Stimulated activated memory B cell treated with anti-CD40 and anti-IgM and Interleukin-4, amounts not matched to agents 10 μg/mL and 1 μg/mL and 100 μg/mL, for 72 hours (primary cell): ENCODE measurements at regions not wholly inside any gene's neighbourhood (a gene's known extent, or its start where the extent isn't known, plus 50 kb on each side); places are given as distances from the start of the nearest gene placed in this dataset.
"Not testable (repeated sequence)": the region's sequence is repeated elsewhere in the genome, so short reads cannot be mapped to it uniquely, and the experiment has no call there.

Experiments used
- ATAC-seq: fragments of 150-1000 bp; cut with Tn5 transposase; 2 replicates; pipeline ENCODE4 v1.10.0; 2021
- H3K27ac Mint-ChIP-seq: one replicate; pipeline ENCODE4 v1.8.0; 2022; ENCODE audit warnings: mild to moderate bottlenecking, mixed read lengths
- H3K27me3 Mint-ChIP-seq: one replicate; pipeline ENCODE4 v1.8.0; 2022; ENCODE audit warnings: mixed read lengths
- H3K36me3 Mint-ChIP-seq: one replicate; pipeline ENCODE4 v1.8.0; 2022; ENCODE audit warnings: mixed read lengths
- H3K4me1 Mint-ChIP-seq: one replicate; pipeline ENCODE4 v1.8.0; 2022; ENCODE audit warnings: mixed read lengths
- H3K4me3 Mint-ChIP-seq: one replicate; pipeline ENCODE4 v1.8.0; 2022; ENCODE audit warnings: mild to moderate bottlenecking, moderate library complexity, mixed read lengths
- H3K9me3 Mint-ChIP-seq: one replicate; pipeline ENCODE4 v1.8.0; 2022; ENCODE audit warnings: mixed read lengths

GRCh38 chr7:125279961-125280360, 350.3 kb upstream of the POT1 start:
- no peaks in the 10 kb centered on the region for H3K4me1 Mint-ChIP-seq
- H3K36me3 Mint-ChIP-seq = no peaks in the 10 kb centered on the region
- no peak overlapping the region for H3K27ac Mint-ChIP-seq
- H3K4me3 Mint-ChIP-seq = no peak overlapping the region
- no peaks in the 10 kb centered on the region for H3K27me3 Mint-ChIP-seq
- H3K9me3 Mint-ChIP-seq = no peaks in the 10 kb centered on the region
- no peak for ATAC-seq

- no peaks in the 10 kb centered on the region for H3K36me3 Mint-ChIP-seq
- ATAC-seq = no peak
- H3K27ac Mint-ChIP-seq = no peak overlapping the region
- H3K9me3 Mint-ChIP-seq = no peaks in the 10 kb centered on the region
- H3K27me3 Mint-ChIP-seq = no peaks in the 10 kb centered on the region
- no peaks in the 10 kb centered on the region for H3K4me1 Mint-ChIP-seq
- no peak overlapping the region for H3K4me3 Mint-ChIP-seq
Measured at GRCh38 chr7:125278318-125278717, 348.7 kb upstream of the POT1 start.

GRCh38 chr7:125274742-125275141, 345.1 kb upstream of the POT1 start:
- H3K27ac Mint-ChIP-seq, H3K4me1 Mint-ChIP-seq, H3K27me3 Mint-ChIP-seq, H3K9me3 Mint-ChIP-seq, H3K36me3 Mint-ChIP-seq, ATAC-seq, H3K4me3 Mint-ChIP-seq: not testable (repeated sequence)

- not testable (repeated sequence) for H3K27me3 Mint-ChIP-seq, H3K36me3 Mint-ChIP-seq, ATAC-seq, H3K9me3 Mint-ChIP-seq, H3K27ac Mint-ChIP-seq, H3K4me1 Mint-ChIP-seq, H3K4me3 Mint-ChIP-seq
Measured at GRCh38 chr7:125264174-125264856, 334.7 kb upstream of the POT1 start.

- not testable (repeated sequence) for H3K4me3 Mint-ChIP-seq, H3K9me3 Mint-ChIP-seq, ATAC-seq, H3K36me3 Mint-ChIP-seq, H3K27ac Mint-ChIP-seq, H3K27me3 Mint-ChIP-seq, H3K4me1 Mint-ChIP-seq
Measured at GRCh38 chr7:125258876-125259417, 329.3 kb upstream of the POT1 start.

- peaks cover 2% of the 10 kb centered on the region for H3K9me3 Mint-ChIP-seq
- no peaks in the 10 kb centered on the region for H3K27me3 Mint-ChIP-seq
- ATAC-seq = no peak
- no peak overlapping the region for H3K27ac Mint-ChIP-seq
- H3K36me3 Mint-ChIP-seq = no peaks in the 10 kb centered on the region
- no peak overlapping the region for H3K4me3 Mint-ChIP-seq
- H3K4me1 Mint-ChIP-seq = no peaks in the 10 kb centered on the region
Measured at GRCh38 chr7:125257617-125258016, 328.0 kb upstream of the POT1 start.

- Mint-ChIP-seq H3K27ac (no peak overlapping the region), H3K27me3 (no peaks in the 10 kb centered on the region), H3K4me1 (no peaks in the 10 kb centered on the region), H3K36me3 (no peaks in the 10 kb centered on the region), H3K4me3 (no peak overlapping the region), H3K9me3 (peaks cover 2% of the 10 kb centered on the region)
- ATAC-seq = no peak
Measured at GRCh38 chr7:125256446-125256845, 326.8 kb upstream of the POT1 start.

GRCh38 chr7:125255810-125256209, 326.2 kb upstream of the POT1 start:
- H3K4me3 Mint-ChIP-seq = no peak overlapping the region
- no peaks in the 10 kb centered on the region for H3K9me3 Mint-ChIP-seq
- no peak for ATAC-seq
- no peaks in the 10 kb centered on the region for H3K4me1 Mint-ChIP-seq
- H3K27me3 Mint-ChIP-seq = no peaks in the 10 kb centered on the region
- H3K27ac Mint-ChIP-seq = no peak overlapping the region
- no peaks in the 10 kb centered on the region for H3K36me3 Mint-ChIP-seq

GRCh38 chr7:125254566-125254965, 324.9 kb upstream of the POT1 start:
- no peak overlapping the region for H3K4me3 Mint-ChIP-seq
- no peaks in the 10 kb centered on the region for H3K36me3 Mint-ChIP-seq
- H3K9me3 Mint-ChIP-seq = no peaks in the 10 kb centered on the region
- H3K4me1 Mint-ChIP-seq = no peaks in the 10 kb centered on the region
- no peak overlapping the region for H3K27ac Mint-ChIP-seq
- no peak for ATAC-seq
- H3K27me3 Mint-ChIP-seq = no peaks in the 10 kb centered on the region

GRCh38 chr7:125253452-125254190, 324.0 kb upstream of the POT1 start:
- Mint-ChIP-seq H3K27ac (no peak overlapping the region), H3K4me1 (no peaks in the 10 kb centered on the region), H3K27me3 (no peaks in the 10 kb centered on the region), H3K4me3 (no peak overlapping the region), H3K36me3 (no peaks in the 10 kb centered on the region), H3K9me3 (no peaks in the 10 kb centered on the region)
- no peak for ATAC-seq

GRCh38 chr7:125247514-125248098, 318.0 kb upstream of the POT1 start:
- no peaks in the 10 kb centered on the region for H3K9me3 Mint-ChIP-seq
- ATAC-seq = no peak
- no peaks in the 10 kb centered on the region for H3K36me3 Mint-ChIP-seq
- no peaks in the 10 kb centered on the region for H3K4me1 Mint-ChIP-seq
- H3K4me3 Mint-ChIP-seq = no peak overlapping the region
- no peak overlapping the region for H3K27ac Mint-ChIP-seq
- no peaks in the 10 kb centered on the region for H3K27me3 Mint-ChIP-seq

GRCh38 chr7:125246706-125247105, 317.1 kb upstream of the POT1 start:
- no peaks in the 10 kb centered on the region for H3K4me1 Mint-ChIP-seq
- no peak overlapping the region for H3K4me3 Mint-ChIP-seq
- H3K9me3 Mint-ChIP-seq = no peaks in the 10 kb centered on the region
- ATAC-seq = no peak
- H3K27me3 Mint-ChIP-seq = no peaks in the 10 kb centered on the region
- H3K36me3 Mint-ChIP-seq = no peaks in the 10 kb centered on the region
- H3K27ac Mint-ChIP-seq = no peak overlapping the region

GRCh38 chr7:125241548-125241947, 311.9 kb upstream of the POT1 start:
- Mint-ChIP-seq H3K27ac (no peak overlapping the region), H3K27me3 (no peaks in the 10 kb centered on the region), H3K36me3 (no peaks in the 10 kb centered on the region), H3K4me1 (no peaks in the 10 kb centered on the region), H3K9me3 (no peaks in the 10 kb centered on the region), H3K4me3 (no peak overlapping the region)
- no peak for ATAC-seq

- ATAC-seq = no peak
- Mint-ChIP-seq H3K4me3 (no peak overlapping the region), H3K9me3 (peaks cover 3% of the 10 kb centered on the region), H3K4me1 (no peaks in the 10 kb centered on the region), H3K27me3 (no peaks in the 10 kb centered on the region), H3K27ac (no peak overlapping the region), H3K36me3 (no peaks in the 10 kb centered on the region)
Measured at GRCh38 chr7:125222596-125222995, 293.0 kb upstream of the POT1 start.

- Mint-ChIP-seq H3K4me3 (no peak overlapping the region), H3K9me3 (peaks cover 3% of the 10 kb centered on the region), H3K27me3 (no peaks in the 10 kb centered on the region), H3K27ac (no peak overlapping the region), H3K4me1 (no peaks in the 10 kb centered on the region), H3K36me3 (no peaks in the 10 kb centered on the region)
- no peak for ATAC-seq
Measured at GRCh38 chr7:125218076-125218475, 288.5 kb upstream of the POT1 start.

- Mint-ChIP-seq H3K9me3 (no peaks in the 10 kb centered on the region), H3K4me1 (no peaks in the 10 kb centered on the region), H3K36me3 (no peaks in the 10 kb centered on the region), H3K27me3 (no peaks in the 10 kb centered on the region), H3K27ac (no peak overlapping the region), H3K4me3 (no peak overlapping the region)
- ATAC-seq = no peak
Measured at GRCh38 chr7:125201002-125201401, 271.4 kb upstream of the POT1 start.
